ENCODE measurements at regions not wholly inside any gene's neighbourhood (a gene's known extent, or its start where the extent isn't known, plus 50 kb on each side); places are given as distances from the start of the nearest gene placed in this dataset.

DNA sequence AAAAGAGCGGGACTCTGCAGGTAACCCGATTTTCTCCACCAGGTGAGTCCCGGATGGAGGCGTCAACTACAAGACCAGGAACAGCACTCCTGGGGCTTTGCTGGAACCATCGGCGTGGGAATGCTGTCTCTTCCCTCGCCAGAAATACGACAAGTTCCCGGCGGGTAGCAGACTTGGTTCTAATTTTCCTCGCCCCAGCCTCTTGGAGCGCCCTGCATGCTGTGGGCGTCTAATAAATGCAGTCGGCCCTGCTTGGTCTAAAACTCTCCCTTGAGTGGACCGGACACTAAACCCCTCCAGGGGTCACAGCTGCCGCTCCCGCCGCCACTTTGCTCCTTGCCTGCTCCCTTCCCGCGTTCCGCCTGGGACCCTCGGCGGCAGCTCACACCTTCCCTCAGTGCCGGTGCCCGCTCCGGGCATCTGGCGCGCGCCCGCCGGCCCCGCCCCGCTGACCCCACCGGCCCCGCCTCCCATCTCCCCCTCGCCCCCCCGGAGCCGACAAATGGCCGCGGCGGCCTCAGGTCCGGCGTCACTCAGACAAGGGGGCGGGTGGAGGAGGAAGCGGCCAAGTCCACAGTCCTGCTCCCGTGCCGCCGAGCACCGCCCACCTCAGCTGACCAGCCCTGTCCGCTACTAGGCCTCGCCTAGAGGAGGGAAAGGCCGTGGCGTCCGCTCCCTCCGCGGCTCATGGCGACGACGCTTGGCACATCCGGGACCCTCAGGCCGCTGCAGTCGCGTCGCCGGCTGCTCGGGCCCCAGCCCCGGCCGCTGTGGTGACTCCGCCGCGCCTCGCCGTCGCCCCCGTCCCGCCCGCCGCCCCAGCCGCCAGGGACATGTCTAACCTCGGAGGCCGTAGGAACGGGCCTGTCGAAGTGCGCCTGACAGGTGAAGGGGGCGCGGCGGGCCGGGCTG lies 65.8 kb downstream of the KPNA2 start (continued):
- TF ChIP-seq, protein P1, sequence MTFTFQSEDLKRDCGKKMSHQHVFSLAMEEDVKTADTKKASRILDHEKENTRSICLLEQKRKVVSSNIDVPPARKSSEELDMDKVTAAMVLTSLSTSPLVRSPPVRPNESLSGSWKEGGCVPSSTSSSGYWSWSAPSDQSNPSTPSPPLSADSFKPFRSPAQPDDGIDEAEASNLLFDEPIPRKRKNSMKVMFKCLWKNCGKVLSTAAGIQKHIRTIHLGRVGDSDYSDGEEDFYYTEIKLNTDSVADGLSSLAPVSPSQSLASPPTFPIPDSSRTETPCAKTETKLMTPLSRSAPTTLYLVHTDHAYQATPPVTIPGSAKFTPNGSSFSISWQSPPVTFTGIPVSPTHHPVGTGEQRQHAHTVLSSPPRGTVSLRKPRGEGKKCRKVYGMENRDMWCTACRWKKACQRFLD (CRISPR knock-in tag; IDR thresholded peaks at IDR 0.05; ENCODE audit: borderline replicate concordance), result peak; percentile 85
- TF ChIP-seq, protein P2, sequence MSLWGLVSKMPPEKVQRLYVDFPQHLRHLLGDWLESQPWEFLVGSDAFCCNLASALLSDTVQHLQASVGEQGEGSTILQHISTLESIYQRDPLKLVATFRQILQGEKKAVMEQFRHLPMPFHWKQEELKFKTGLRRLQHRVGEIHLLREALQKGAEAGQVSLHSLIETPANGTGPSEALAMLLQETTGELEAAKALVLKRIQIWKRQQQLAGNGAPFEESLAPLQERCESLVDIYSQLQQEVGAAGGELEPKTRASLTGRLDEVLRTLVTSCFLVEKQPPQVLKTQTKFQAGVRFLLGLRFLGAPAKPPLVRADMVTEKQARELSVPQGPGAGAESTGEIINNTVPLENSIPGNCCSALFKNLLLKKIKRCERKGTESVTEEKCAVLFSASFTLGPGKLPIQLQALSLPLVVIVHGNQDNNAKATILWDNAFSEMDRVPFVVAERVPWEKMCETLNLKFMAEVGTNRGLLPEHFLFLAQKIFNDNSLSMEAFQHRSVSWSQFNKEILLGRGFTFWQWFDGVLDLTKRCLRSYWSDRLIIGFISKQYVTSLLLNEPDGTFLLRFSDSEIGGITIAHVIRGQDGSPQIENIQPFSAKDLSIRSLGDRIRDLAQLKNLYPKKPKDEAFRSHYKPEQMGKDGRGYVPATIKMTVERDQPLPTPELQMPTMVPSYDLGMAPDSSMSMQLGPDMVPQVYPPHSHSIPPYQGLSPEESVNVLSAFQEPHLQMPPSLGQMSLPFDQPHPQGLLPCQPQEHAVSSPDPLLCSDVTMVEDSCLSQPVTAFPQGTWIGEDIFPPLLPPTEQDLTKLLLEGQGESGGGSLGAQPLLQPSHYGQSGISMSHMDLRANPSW (CRISPR knock-in tag; IDR thresholded peaks at IDR 0.05; ENCODE audit: borderline replicate concordance), result no peak
- TF ChIP-seq ZNF772 (CRISPR knock-in tag; IDR thresholded peaks at IDR 0.05) (peak; percentile 62; the same call in 1 of the 2 replicates), ZNF7 (CRISPR knock-in tag; IDR thresholded peaks at IDR 0.05) (no peak), ESRRA (CRISPR knock-in tag; IDR thresholded peaks at IDR 0.05; ENCODE audit: low read depth) (peak; percentile 86), RARA (CRISPR knock-in tag; IDR thresholded peaks at IDR 0.05) (peak; percentile 77), SCMH1 (CRISPR knock-in tag; IDR thresholded peaks at IDR 0.05; ENCODE audit: borderline replicate concordance) (no peak), FOXJ3 (CRISPR knock-in tag; IDR thresholded peaks at IDR 0.05; ENCODE audit: borderline replicate concordance) (no peak), NRL (CRISPR knock-in tag; IDR thresholded peaks at IDR 0.05; ENCODE audit: borderline replicate concordance) (peak; percentile 90), GTF2F1 (IDR thresholded peaks at IDR 0.05; ENCODE audit: low read length) (no peak)
- TF ChIP-seq, protein P3, sequence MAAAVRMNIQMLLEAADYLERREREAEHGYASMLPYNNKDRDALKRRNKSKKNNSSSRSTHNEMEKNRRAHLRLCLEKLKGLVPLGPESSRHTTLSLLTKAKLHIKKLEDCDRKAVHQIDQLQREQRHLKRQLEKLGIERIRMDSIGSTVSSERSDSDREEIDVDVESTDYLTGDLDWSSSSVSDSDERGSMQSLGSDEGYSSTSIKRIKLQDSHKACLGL (CRISPR knock-in tag; IDR thresholded peaks at IDR 0.05), result peak; percentile 97
- TF ChIP-seq, protein P4, sequence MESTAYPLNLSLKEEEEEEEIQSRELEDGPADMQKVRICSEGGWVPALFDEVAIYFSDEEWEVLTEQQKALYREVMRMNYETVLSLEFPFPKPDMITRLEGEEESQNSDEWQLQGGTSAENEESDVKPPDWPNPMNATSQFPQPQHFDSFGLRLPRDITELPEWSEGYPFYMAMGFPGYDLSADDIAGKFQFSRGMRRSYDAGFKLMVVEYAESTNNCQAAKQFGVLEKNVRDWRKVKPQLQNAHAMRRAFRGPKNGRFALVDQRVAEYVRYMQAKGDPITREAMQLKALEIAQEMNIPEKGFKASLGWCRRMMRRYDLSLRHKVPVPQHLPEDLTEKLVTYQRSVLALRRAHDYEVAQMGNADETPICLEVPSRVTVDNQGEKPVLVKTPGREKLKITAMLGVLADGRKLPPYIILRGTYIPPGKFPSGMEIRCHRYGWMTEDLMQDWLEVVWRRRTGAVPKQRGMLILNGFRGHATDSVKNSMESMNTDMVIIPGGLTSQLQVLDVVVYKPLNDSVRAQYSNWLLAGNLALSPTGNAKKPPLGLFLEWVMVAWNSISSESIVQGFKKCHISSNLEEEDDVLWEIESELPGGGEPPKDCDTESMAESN (CRISPR knock-in tag; conservative IDR thresholded peaks at IDR 0.05), result peak; percentile 99
- TF ChIP-seq, protein P5, sequence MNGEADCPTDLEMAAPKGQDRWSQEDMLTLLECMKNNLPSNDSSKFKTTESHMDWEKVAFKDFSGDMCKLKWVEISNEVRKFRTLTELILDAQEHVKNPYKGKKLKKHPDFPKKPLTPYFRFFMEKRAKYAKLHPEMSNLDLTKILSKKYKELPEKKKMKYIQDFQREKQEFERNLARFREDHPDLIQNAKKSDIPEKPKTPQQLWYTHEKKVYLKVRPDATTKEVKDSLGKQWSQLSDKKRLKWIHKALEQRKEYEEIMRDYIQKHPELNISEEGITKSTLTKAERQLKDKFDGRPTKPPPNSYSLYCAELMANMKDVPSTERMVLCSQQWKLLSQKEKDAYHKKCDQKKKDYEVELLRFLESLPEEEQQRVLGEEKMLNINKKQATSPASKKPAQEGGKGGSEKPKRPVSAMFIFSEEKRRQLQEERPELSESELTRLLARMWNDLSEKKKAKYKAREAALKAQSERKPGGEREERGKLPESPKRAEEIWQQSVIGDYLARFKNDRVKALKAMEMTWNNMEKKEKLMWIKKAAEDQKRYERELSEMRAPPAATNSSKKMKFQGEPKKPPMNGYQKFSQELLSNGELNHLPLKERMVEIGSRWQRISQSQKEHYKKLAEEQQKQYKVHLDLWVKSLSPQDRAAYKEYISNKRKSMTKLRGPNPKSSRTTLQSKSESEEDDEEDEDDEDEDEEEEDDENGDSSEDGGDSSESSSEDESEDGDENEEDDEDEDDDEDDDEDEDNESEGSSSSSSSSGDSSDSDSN (CRISPR knock-in tag; IDR thresholded peaks at IDR 0.05), result peak; percentile 97
- TF ChIP-seq, protein P6, sequence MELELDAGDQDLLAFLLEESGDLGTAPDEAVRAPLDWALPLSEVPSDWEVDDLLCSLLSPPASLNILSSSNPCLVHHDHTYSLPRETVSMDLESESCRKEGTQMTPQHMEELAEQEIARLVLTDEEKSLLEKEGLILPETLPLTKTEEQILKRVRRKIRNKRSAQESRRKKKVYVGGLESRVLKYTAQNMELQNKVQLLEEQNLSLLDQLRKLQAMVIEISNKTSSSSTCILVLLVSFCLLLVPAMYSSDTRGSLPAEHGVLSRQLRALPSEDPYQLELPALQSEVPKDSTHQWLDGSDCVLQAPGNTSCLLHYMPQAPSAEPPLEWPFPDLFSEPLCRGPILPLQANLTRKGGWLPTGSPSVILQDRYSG (CRISPR knock-in tag; IDR thresholded peaks at IDR 0.05), result peak; percentile 99
- TF ChIP-seq, protein P7, sequence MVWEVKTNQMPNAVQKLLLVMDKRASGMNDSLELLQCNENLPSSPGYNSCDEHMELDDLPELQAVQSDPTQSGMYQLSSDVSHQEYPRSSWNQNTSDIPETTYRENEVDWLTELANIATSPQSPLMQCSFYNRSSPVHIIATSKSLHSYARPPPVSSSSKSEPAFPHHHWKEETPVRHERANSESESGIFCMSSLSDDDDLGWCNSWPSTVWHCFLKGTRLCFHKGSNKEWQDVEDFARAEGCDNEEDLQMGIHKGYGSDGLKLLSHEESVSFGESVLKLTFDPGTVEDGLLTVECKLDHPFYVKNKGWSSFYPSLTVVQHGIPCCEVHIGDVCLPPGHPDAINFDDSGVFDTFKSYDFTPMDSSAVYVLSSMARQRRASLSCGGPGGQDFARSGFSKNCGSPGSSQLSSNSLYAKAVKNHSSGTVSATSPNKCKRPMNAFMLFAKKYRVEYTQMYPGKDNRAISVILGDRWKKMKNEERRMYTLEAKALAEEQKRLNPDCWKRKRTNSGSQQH (CRISPR knock-in tag; IDR thresholded peaks at IDR 0.05; ENCODE audit: low read depth), result peak; percentile 93; the same call in 1 of the 2 replicates

Measured in HepG2 (cell line).